PC-9 (cell line): ENCODE measurements at regions not wholly inside any gene's neighbourhood (a gene's known extent, or its start where the extent isn't known, plus 50 kb on each side); places are given as distances from the start of the nearest gene placed in this dataset.

ENCODE experiments used
- EZH2 ChIP-seq: fragments of 200-600 bp; sonication (generic); IDR thresholded peaks from 2 replicates; pipeline ENCODE4 v1.8.0; 2017; ENCODE audit warnings: antibody characterized with exemption, low read depth
- TF ChIP-seq, protein P1 (sequence below): fragments of 200-600 bp; sonication (generic); conservative IDR thresholded peaks from 2 replicates; pipeline ENCODE4 v1.6.1; 2017; ENCODE audit warnings: mixed run types, antibody characterized with exemption, mild to moderate bottlenecking, moderate library complexity

DNA sequence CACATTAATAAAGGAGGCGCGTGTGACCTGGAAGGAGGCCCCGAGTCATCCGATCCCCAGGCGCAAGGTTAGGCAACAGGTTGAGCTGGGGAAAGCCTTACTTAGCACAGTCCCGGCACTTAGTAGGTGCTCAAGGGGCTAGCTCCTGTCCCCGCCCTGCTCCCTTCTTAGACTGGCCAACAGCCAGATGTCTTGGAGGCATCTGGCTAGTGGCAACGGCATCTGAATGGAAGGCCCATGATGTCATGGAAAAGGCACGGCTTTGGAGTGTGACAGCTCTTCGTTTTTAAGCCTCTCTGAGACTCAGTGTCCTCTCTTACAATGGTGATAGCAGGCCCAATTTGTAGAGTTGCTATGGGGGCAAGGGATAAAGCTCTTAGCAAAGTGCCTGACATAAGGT is 258.3 kb downstream of the CYRIA start:
- TF ChIP-seq EZH2 = no peak
- TF ChIP-seq, protein P1, sequence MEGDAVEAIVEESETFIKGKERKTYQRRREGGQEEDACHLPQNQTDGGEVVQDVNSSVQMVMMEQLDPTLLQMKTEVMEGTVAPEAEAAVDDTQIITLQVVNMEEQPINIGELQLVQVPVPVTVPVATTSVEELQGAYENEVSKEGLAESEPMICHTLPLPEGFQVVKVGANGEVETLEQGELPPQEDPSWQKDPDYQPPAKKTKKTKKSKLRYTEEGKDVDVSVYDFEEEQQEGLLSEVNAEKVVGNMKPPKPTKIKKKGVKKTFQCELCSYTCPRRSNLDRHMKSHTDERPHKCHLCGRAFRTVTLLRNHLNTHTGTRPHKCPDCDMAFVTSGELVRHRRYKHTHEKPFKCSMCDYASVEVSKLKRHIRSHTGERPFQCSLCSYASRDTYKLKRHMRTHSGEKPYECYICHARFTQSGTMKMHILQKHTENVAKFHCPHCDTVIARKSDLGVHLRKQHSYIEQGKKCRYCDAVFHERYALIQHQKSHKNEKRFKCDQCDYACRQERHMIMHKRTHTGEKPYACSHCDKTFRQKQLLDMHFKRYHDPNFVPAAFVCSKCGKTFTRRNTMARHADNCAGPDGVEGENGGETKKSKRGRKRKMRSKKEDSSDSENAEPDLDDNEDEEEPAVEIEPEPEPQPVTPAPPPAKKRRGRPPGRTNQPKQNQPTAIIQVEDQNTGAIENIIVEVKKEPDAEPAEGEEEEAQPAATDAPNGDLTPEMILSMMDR = no peak
